Stimulated activated CD4-positive, alpha-beta T cell treated with anti-CD3 and anti-CD28 coated beads, TNF-alpha, amount 100 ng/mL, for 1 hour (primary cell): ENCODE measurements at regions not wholly inside any gene's neighbourhood (a gene's known extent, or its start where the extent isn't known, plus 50 kb on each side); places are given as distances from the start of the nearest gene placed in this dataset.

Source experiments
- DNase-seq, 3 donors: peaks; one replicate each; pipeline ENCODE4 v3.0.0-alpha.2; 2020; ENCODE audit warnings: low read depth in 3 of 3, low spot score in 1 of 3

DNA sequence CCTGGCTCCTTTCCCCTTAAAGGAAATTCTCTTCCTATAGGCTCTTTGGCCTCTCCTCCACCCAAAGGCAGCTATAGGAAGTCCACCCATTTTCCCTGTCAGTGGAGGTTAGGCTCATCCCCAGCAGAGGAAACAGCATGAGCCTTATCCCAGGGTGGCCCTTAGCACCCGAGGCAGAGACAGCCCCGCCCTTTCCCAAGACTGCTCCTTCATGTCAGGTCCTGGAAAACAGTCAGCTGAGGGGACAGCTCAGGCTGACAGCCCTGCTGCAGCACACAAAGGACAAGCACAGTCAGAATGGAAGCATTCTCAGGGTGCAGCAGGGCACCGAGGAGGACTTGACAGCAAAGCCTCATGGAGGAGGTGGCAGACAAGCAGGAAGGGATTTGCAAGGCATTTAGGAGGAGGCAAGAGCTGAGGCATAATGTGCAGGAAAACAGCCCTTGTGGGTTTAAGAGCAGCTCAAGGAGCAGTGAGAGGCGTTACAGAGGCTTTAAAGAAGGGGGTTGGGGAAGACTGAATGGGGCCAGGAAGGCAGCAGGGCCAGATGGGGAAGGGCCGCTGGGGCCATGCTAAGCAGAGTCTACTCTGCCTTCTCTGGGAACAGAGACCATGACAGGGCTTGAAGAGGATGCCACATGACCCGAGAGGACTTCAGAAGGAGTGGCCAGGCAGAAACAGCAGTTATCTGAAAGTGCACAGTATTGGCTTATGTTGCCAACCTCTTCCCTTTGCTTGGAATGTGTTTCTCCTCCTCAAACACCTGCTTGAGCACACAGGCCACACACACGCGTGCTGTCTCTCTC, 216.6 kb downstream of the SH3BP4 start:
- no peak for DNase-seq

GRCh38 chr2:235170016-235170415, 218.2 kb downstream of the SH3BP4 start:
- DNase-seq = no peak

DNA sequence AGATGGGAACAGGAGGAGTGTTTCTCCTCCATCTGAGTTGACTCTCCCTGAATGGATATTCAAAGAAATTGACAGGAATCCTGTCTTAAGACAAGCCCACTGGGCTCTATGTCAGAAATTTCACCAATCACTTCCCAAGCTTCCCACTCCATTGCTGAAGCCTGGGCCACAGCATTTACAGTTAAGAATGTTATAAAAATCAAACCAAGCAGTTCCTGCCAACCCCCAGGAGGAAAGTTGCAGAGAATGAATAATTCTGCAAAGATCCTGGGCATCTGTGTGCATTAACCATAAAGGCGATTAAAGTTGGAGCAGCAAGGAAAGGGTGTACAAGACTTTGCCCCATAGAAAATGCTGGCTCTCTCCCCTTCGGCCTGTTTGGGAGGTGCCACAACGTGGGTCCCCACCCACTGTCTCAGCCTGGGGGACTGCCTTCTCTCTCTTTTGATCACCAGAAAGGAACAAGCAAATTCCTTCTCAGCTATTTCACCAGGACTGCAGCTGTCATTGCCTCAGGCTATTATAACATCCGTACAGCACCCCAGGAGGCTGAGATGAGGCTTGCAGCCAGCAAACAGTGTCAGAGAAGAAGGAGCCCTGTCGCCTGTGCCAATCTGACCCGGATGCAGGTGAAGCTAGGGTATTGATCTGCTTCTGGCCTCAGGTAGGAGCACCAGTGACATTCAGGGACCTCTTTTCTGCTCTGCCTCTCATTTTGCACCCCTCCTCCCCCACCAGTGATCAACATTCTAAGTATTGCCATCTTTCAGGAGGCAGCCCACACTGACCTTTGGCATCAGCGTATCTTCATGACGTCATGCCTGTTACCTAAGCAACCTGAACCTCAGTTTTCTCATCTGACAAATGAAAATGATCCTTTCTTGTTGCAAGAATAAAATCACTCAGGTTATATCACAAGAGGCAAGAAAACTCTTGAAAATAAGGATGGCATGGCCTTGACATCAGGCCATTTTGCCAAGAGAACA, 219.0 kb downstream of the SH3BP4 start:
- no peak for DNase-seq

DNA sequence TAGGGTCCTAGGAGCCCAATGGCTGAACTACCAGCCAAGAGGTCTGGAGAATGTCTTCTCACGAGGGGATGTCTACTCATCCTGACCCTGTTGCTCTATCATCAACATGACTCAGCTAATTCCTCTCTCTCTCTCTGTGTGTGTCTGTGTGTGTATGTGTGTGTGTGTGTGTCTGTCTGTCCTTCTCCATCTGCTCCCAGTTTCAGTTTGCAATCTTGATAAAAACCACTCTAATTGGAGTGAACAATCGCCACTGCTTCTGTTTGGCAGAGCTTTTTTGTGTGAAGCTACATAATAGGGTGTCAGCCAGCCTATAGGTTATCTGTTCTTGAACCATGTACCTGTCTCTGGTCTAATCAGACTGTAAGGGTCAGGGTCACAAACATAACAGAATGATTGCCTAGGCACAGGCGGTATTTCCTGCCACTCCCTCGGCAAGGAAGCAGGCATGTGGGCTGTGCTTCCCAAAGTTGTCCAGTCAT, 219.8 kb downstream of the SH3BP4 start:
- no peak for DNase-seq

- no peak for DNase-seq
Observed at GRCh38 chr2:235180642-235181041, 228.8 kb downstream of the SH3BP4 start.

DNA sequence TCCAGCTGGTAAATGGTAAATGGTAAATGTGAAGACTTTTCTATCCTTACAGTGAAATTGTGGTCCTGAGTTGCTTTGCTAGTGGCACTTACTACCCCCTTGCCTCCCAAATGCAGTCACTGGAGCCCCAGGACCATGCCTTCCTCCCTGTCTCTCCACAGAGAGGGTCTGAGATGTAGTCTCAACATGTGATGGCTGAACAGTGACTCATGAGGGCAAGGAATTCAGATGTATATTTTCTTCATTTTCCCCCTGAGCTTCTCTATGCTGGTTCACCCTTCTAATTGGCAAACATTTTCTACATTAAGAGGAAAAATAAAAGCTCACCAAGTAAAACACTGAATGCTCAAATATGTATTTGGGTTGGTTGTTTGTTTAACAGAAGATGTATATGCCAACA, 232.0 kb downstream of the SH3BP4 start:
- DNase-seq = no peak

GRCh38 chr2:235187806-235188205, 236.0 kb downstream of the SH3BP4 start:
- no peak for DNase-seq

DNA sequence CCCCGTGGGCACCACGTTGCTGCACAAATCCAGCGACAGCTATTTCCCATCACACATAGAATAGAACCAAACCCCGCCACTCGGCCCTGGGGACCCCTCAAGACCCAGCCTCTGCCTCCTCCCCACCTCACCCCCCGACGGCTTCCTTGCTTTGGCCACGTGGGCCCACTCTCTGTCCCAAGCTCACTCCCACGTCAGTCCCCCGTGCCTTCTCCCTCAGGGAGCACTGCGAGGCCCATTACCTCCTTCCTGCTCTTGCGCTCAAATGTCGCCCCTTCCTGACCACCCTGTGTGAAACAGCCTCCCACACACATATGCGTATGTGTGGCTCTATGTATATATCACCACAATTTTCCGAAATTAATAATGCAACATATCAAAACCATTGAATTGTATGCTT, 239.7 kb downstream of the SH3BP4 start:
- DNase-seq = no peak

DNA sequence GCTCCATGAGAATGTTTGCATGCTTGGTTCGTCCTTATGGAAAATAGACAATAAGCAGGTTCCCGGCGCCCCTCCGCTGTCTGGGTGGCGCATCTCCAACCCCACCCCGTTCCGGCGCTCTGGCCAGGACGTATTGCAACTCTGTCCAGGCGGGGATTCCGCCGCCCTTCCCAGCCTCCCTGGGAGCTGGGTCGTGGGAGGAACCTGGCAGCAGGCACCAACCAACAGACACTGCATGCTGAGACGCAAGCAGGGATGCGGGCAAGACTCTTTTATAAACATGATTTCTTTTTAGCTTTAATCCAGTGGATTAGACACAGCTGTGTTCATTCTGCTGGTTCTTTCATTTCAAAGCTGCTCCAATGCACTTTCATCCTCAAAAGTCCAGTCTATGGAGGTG, 240.2 kb downstream of the SH3BP4 start:
- DNase-seq = no peak

DNA sequence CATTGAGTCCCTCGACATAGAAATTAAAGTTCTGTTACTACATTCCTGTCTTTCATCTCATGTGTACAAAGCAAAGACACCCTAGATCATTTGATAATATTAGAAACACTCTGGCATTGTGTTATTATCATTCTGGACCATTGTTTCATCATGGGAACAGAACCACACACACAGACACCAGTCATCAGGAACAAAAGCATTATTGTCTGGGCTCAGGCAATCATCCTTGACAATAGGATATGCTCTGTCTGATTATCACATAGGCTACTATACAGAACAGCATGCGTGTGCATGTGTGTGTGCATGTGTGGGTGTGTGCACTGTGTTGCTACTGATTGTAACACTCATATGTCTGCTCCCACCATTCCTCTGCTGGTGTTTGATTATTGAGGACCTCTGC, 242.5 kb downstream of the SH3BP4 start:
- no peak for DNase-seq

GRCh38 chr2:235194836-235195235, 243.0 kb downstream of the SH3BP4 start:
- DNase-seq = no peak

- no peak for DNase-seq
Observed at GRCh38 chr2:235195921-235196320, 244.1 kb downstream of the SH3BP4 start.

DNA sequence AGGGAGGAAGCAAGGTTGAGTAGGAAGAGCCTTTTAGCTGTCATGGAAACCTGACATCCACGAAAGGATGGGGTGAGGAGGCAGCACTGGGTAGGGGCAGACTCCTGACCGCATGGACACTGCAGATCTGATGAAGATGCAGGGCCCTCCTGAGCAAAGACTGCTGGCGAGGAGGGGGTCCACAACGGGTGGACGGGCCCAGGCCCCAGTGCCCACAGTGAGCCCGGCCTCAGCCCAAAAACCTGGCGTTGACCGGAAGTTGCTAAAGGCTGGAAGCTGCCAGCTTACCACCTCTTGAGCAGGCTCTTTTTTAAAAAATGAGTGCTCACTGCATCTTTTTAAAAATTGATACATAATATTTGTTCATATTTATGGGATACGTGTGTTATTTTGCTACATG, 247.3 kb downstream of the SH3BP4 start:
- no peak for DNase-seq

- DNase-seq = no peak
Observed at GRCh38 chr2:235200216-235200615, 248.4 kb downstream of the SH3BP4 start.

GRCh38 chr2:235201756-235202155, 249.9 kb downstream of the SH3BP4 start:
- DNase-seq = no peak

- no peak for DNase-seq
Observed at GRCh38 chr2:235204948-235205347, 253.1 kb downstream of the SH3BP4 start.

GRCh38 chr2:235206399-235206798, 254.6 kb downstream of the SH3BP4 start:
- DNase-seq = no peak

DNA sequence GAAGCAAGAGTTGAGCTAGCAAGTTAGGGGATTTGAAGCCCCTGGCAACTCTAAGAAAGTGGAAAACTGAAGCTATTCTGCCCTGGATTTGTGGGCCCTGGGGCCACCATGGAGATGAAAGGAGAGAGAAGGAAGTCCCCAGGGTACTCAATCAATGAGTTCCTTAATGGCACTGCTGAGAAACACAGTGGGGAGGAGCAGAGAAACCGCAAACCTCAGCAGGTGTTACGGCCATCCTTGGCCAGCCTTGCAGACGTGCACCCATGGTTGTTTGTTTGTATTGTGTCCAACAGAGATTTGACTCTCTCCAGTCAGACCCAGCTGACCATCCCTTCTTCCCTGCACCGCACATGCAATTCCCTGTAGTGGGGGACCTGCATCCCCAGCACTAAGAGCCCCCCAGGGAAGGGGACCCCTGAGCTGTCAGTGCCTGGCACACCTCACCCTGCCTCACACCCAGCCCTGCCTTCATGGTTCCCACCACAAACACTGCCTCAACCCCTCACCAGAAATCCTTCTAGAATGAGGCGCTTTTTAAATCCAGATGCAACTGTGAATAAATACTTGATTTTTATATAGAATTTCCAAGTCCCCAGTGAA, 255.3 kb downstream of the SH3BP4 start:
- no peak for DNase-seq

DNA sequence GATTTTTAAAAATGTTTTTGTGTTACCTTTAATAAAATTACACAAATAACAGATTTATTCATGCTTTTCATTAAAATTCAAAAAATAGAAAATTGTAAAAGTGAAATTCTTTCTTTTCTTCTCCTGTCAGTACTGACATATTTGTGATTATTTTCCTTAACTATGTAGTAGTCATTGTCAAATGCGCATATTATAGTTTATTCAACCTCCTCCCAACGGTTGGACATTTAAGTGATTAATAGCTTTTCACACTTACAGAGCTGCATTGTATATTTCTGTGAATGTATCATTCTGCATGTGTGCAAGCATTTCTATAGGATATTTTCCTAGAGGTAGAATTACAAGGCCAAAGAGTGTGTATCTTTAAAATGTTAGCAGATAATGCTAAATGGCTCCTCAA, 259.2 kb downstream of the SH3BP4 start:
- no peak for DNase-seq

GRCh38 chr2:235212501-235213158, 260.8 kb downstream of the SH3BP4 start:
- DNase-seq = no peak

- no peak for DNase-seq
Observed at GRCh38 chr2:235215248-235215647, 263.4 kb downstream of the SH3BP4 start.
